HG03135 (cell line): ENCODE measurements at regions not wholly inside any gene's neighbourhood (a gene's known extent, or its start where the extent isn't known, plus 50 kb on each side); places are given as distances from the start of the nearest gene placed in this dataset.
A peak's percentile ranks its signal among the peaks of the same experiment; 100 is the strongest.

ENCODE experiments used
- ATAC-seq: cut with Tn5 transposase; IDR thresholded peaks from one replicate; pipeline ENCODE4 v1.9.1; 2021; ENCODE audit warnings: mild to moderate bottlenecking, moderate library complexity; ENCODE audit not compliant: unreplicated experiment

DNA sequence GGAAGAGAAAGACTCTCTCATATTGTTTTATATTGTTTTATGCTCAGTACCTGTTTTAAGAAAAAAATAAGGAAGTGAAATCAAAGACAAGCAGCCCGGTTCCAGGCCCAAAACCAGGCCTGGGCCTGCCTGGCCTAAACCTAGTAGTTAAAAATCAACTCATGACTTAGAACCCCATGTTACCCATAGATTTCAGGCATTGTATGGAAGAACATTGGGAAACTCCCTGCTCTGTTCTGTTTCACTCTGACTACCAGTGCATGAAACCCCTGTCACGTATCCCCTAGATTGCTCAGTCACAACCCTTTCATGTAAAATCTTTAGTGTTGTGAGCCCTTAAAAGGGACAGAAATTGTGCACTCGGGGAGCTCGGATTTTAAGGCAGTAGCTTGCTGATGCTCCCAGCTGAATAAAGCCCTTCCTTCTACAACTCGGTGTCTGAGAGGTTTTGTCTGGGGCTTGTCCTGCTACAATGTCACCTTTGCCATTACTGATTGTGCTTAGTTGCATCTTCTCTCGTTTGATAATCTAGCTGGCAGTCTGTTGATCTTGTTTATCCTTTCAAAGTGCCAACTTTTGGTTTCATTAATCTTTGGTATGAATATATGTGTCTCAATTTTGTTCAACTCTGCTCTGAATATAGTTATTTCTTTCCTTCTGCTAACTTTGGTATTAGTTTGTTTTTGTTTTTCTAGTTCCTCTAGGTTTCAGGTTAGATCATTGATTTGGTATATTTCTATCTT, 842.8 kb upstream of the NDST4 start:
- ATAC-seq = peak; percentile 60

DNA sequence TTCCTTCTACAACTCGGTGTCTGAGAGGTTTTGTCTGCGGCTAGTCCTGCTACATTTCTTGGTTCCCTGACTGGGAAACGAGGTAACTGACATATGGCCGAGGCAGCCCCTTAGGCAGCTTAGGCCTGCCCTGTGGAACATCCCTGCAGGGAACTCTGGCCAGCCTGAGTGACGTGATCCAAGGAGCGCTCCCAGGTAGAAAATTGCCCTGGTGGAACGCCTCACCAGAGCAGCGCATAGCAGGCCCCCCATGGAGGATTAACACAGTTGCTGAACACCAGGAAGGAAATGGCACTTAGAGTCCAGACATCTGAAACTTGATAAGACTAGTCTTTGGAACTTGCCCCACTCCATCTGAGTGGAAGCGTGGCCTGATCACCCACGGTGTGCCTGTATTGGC, 837.4 kb upstream of the NDST4 start:
- no peak for ATAC-seq

- ATAC-seq = peak; percentile 81
Observed at GRCh38 chr4:115949974-115950743, 836.7 kb upstream of the NDST4 start.

DNA sequence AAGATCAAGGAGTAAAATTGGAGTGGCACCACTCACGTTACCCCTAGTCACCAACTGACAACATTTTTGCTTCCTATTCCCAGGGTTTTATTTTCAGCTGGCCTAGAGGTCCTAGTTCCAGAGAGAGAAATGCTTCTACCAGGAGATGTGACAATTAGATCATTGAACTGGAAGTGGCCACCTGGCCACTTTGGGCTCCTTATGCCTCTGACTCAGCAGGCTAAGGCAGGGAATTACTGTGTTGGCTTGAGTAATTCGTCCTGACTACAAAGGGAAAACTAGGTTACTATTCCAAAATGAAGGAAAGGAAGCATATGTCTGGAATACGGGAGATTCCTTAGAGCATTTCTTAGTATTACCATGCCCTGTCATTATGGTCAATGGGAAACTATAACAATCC, 831.6 kb upstream of the NDST4 start:
- no peak for ATAC-seq

- no peak for ATAC-seq
Observed at GRCh38 chr4:115944146-115944905, 830.9 kb upstream of the NDST4 start.

GRCh38 chr4:115938764-115939443, 825.5 kb upstream of the NDST4 start:
- ATAC-seq = no peak

DNA sequence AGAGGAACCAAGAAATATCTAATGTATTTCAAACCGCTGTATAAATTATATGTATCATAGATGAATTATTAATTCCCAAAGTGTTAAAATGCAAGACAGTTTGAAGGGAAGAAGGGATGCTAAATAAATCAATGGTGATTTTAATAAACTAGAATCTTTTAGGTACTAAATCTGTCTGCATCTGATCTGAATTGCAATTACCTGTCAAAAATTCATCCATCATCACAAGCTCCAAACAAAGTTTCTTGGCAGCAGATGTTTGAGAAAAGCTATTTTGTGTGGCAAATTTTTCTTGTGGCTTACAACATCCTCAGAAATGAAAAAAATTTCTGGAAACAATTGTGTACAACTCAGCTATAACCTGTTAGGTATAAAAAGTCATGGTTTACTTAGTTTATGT, 816.0 kb upstream of the NDST4 start:
- ATAC-seq = no peak

DNA sequence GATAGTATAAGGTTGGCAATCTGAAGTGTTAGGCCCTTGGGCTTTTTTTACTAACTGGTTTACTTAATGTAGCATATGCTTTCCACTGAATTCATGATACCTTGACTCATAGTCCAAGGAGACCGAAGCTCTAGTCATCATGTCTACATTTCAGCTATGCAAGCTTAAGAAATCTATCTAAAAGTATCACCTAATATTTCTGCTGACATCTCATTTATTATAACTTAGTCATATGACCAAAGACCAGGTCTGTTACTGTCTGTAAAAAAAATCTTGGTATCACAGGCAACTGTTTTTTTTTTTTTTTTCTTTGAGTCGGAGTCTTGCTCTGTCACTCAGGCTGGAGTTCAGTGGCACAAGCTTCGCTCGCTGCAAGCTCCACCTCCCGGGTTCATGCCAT, 814.0 kb upstream of the NDST4 start:
- ATAC-seq = no peak

DNA sequence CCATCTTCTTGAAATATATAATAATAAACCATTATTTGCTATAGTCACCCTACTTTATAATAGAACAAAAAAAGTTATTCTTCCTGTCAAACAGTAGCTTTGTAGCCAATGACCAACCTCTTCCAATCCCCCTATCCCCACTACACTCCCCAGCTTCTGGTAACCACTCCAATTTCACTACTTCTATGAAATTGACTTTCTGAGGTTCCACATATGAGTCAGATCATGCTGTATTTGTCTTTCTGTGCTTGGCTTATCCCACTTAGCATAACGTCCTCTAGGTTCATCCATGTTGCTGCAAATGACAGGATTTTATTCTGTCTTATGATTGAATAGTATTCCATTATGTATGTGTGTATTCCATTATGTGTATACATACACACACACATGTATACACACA, 809.7 kb upstream of the NDST4 start:
- ATAC-seq = no peak

DNA sequence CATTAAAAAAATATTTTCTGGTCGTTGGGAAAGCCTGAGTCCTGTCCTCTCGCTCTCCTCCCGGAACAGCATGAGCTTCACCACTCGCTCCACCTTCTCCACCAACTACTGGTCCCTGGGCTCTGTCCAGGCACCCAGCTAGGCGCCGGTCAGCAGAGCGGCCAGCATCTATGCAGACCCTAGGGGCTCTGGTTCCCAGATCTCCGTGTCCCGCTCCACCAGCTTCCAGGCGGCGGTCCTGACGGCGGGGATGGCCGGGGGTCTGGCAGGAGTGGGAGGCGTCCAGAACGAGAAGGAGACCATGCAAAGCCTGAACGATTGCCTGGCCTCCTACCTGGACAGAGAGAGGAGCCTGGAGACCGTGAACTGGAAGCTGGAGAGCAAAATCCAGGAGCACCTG, 807.2 kb upstream of the NDST4 start:
- no peak for ATAC-seq

DNA sequence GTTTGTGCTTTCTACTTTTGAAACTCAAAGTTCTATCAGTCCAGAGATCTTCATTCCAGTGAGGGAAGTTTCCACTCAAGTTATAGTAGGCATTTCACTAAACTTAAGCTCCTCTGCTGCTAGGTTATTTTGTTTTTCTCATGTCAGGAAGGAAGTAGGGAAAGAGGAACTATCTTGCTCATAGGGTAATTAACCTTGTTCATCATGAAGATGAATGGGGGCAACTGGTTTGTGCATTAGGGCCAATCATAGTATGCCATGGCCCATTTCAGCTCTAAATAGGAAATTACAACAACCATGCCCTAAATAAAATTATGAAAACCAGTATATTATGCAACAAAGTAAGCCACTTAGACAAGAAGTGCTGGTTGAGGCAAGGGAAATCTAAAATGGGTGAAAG, 804.7 kb upstream of the NDST4 start:
- ATAC-seq = no peak

DNA sequence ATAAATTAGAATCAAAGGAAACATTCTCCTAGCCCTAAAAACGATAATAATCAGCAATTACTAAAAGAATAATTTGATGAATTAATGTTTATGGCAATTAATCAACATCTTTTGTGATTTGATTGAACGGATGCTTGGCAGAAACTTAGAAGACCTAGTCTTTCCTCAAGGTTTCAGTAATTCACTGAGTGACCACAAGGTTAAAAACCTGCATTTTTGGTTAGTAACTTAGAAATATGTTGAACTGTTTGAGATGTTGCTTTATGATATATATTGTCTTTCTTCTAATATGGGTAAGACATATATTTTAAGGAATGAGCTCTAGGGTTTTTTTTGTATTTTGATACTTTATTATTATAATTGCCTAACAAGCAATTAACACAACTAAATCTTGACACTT, 793.0 kb upstream of the NDST4 start:
- no peak for ATAC-seq

GRCh38 chr4:115883847-115884246, 770.4 kb upstream of the NDST4 start:
- no peak for ATAC-seq

DNA sequence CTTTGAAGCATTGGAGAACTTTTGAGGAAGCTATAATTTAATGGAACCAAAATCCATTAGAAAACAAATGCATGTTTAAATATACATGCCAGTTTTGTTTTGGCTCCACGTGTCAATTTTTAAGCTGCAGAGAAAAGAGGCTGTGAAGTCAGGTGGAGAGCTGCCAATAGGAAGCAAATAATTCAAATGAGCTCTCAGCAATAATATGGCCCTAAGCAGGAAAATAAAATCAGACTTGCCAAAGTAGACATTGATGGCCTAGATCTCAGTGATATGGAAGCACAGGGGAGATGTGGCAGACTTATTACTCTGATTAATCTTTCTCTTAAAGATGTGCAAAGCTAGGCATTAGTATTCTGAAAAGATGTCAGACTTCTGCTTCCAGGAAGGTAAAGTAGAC, 769.8 kb upstream of the NDST4 start:
- no peak for ATAC-seq

- no peak for ATAC-seq
Observed at GRCh38 chr4:115873048-115873447, 759.6 kb upstream of the NDST4 start.

DNA sequence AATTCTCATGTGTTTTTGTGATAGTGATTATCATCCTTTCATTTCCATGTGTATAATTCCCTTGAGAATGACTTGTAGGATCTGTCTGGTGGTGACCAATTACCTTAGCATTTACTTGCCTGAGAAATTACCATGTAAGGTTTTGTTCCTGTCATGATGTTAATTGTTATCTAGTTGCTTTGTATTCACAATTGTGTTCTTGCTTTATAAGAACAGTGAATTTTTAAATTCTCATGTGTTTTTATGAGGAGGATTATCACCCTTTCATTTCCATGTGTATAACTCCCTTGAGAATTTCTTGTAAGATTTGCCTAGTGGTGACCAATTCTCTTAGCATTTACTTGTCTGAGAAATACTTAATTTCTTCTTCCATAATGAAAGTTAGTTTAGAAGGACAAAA, 758.2 kb upstream of the NDST4 start:
- no peak for ATAC-seq

DNA sequence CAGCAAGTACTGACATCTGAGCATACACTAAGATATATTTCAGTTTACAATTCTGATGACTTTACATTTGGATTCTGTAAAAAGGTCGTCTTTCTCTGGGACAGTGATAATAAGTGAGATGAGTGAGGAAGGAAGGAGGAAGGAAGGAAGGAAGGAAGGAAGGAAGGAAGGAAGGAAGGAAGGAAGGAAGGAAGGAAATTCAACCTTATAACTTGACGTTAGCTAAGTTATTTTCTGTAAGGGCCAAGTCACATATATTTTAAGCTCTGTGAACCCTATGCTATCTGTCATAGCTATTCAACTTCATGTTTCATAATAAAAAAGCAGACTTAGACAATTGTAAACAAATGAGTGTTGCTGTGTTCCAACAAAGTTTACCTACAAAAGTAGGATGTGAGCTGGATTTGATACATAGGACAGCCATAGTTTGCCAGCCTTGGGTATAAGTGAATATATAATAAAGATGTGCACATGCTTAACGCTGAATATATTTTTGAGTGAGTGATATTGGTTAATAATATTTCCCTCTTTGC, 753.0 kb upstream of the NDST4 start:
- no peak for ATAC-seq

- ATAC-seq = no peak
Observed at GRCh38 chr4:115865736-115866135, 752.3 kb upstream of the NDST4 start.

GRCh38 chr4:115852767-115853091, 739.3 kb upstream of the NDST4 start:
- no peak for ATAC-seq

DNA sequence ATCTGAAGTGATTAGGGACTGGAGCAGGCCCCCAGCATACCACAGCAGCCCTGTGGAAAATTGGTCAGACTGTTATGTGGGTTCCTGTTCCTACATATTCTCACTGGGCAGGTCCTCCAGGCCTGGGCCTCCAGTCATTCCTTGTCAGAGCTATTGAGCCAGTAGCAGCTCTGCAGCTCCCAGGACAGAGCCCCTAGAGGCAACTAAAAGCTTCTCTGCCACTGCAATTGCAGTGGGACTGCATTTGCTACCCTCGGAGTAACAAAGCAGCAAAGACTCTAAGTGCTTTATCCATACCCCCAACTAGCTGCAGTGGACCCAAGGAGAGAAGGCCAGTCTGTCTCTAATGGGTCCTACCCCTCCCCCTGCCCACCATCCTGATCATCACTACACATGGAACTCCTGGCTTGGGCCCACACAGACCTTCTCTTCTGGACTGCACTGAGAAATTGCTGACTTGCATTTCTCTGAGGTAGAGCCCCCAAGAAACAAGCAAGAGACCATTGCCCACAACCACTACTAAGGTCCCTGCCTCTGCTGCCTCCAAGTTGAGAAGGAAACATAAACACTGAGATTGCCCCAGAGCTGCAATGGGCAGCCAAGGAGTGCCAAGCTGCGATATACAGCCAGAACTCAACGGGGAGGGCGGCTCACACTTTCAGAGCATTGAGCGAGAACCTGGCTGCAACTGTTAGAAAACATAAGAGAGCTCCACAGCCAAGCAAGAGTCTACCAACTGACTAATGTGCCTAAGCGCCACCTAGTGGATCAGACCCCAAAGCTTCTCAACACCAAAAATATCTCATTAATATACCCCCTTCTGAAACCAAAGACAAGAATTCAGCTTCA, 738.7 kb upstream of the NDST4 start:
- ATAC-seq = peak; percentile 92
